ELF-1 (cell line): ENCODE measurements at regions not wholly inside any gene's neighbourhood (a gene's known extent, or its start where the extent isn't known, plus 50 kb on each side); places are given as distances from the start of the nearest gene placed in this dataset.
A peak's percentile ranks its signal among the peaks of the same experiment; 100 is the strongest.
"Not testable (repeated sequence)": the region's sequence is repeated elsewhere in the genome, so short reads cannot be mapped to it uniquely, and the experiment has no call there.

Experiments used
- DNase-seq: peaks from one replicate; pipeline ENCODE4 v3.0.0-alpha.2; 2016; ENCODE audit warnings: low read depth, low spot score

DNA sequence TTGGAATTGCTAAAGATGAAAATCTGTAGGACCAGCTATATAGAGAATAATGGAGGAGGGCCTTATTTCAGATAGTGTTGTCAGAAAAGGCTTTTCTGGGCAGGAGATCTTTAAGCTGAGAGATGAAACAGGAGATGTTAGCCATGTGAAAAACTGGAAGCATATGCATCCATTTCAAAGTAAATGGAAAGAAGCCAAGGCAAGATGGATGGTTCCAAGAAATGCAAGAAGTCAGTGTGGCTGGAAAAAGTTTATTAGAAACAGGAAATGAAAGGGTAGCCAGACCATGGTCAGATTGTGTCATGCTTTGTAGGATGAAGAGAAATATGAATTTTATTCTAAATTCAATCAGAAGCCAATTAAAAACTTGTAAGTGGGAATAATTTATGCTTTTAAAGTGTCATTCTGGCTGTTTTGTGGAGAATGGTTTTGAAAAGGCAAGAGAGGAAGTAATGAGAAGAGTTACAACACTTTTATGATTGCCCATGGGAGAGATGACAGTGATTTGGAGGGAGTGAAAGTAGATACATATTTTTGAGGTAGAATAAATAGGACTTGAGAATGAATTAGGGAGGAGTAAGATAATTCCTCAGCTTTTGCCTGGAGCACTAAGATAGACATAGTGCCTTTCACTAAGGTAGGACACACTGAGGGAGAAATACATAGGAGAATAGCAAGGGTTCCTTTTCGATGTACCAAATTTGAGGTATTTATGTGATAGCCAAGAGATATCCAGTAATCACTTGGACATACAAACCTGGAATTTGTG lies 620.1 kb downstream of the HTR1B start:
- DNase-seq: no peak

DNA sequence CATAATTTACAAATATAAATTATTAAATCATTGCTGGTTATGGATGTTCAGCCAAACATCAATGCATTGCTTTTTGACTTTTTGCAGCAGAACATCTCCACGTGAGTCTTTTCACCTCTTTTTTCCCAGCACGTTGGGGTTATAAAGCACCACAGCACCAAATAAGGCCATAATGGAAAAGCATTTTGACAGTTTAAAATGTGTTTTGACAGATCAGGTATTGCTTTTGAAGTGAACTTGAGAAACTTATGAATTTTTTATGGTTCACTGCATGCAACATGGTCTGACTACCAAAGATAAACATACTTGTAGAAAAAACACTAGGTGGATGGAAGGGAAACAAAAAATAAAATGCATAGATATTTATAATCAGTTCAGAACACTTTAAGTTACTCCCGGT lies 622.4 kb downstream of the HTR1B start:
- no peak for DNase-seq

GRCh38 chr6:76840041-76840745 lies 623.1 kb downstream of the HTR1B start:
- DNase-seq: no peak

DNA sequence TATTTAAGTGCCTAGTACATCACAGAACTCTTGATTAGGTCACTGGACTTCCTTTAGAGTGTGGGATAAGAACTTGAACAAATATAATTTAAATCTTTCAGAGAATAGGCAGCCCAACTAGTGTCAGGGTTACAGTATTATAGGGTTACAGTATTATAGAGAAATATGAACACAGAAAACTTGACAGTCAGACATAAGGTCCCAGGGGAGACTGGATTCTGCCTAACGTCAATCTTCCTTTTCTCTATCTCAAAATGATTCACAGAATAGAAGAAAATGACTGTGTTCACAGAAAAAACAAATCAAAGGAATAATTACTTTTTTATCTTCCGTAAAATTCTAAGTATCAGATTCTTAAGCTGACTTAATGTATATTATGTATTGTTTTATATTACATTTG lies 623.8 kb downstream of the HTR1B start:
- DNase-seq: no peak

GRCh38 chr6:76837564-76837963 lies 625.7 kb downstream of the HTR1B start:
- DNase-seq: no peak

GRCh38 chr6:76835695-76836094 lies 627.6 kb downstream of the HTR1B start:
- DNase-seq: no peak

- DNase-seq: no peak
Measured at GRCh38 chr6:76835293-76835692, 628.0 kb downstream of the HTR1B start.

DNA sequence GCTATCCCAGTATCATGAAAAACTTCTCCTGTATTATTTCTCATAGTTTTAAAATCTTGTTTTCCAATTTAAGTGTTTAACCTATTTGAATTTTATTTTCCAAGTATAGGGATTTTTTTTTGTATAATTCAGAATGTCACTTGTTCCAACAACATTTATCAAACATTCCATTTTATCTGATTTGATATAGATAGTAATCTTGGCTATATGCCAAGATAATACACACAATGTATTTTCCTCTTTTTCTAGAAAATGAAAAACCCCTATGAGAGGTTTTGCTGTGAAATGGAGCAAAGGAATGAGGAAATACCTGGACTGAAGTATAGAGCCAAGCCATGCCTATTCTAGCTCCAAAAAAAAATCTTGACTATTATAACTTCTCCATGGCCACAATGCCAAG lies 628.9 kb downstream of the HTR1B start:
- DNase-seq: no peak

DNA sequence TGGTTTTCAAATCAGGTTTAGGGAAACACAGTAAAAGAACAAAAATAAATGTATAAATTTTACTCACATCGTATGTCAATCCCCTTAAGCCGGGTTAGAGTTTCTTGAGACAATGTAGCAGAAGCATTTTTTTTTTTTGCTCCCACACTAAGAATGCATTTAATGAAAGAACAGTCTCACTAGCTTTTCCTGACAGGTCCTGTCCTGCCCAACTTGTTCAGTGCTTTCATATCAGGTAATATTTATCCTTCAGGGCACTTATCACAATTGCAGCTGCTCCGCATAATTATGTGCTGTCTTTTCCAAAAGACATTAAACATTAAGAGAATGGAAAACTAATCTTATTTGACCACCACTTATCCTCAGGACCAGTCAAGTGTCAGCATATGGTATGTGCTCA lies 632.0 kb downstream of the HTR1B start:
- no peak for DNase-seq

DNA sequence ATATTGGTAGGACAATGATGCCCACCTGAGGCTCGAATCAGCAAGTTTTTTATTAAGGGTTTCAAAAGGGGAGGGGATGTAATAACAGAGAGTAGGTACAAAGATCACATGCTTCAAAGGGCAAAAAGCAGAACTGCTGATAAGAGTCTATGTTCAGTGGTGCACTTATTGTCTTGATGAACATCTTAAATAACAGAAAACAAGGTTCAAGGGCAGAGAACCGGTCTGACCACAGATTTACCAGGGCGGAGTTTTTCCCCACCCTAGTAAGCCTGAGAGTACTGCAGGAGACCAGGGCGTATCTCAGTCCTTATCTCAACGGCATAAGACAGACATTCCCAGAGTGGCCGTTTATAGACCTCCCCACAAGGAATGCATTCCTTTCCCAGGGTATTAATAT lies 639.7 kb downstream of the HTR1B start:
- DNase-seq: not testable (repeated sequence)

GRCh38 chr6:76818451-76818850 lies 644.8 kb downstream of the HTR1B start:
- DNase-seq: no peak

GRCh38 chr6:76817429-76817828 lies 645.9 kb downstream of the HTR1B start:
- DNase-seq: no peak

- no peak for DNase-seq
Measured at GRCh38 chr6:76814496-76815458, 648.5 kb downstream of the HTR1B start.

- DNase-seq: no peak
Measured at GRCh38 chr6:76810286-76810685, 653.0 kb downstream of the HTR1B start.

DNA sequence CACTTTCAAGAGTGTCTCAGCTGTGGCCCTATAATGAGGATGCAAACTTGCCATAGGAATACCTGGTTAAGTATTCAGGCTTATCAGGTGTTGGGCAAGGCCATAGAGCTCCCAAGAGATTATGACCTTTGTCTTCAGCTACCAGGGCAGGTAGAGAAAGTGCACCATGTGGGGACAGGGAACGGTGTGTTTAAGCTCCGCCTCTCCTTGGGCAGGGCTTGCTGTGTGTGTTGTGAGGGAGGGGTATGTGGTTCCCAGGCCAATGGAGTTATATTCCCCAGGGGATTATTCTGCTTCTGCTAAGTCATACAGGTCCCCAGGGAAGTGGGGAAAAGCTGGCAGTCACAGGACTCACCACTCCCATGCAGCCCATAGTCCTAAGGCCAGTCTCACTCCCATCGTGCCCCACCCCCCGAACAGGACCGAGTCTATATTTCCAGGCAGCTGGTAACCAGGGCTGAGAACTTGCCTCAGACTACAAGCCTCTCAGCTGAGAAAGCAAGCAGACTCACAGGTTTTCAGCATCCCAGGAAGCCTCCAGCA lies 660.2 kb downstream of the HTR1B start:
- peak; percentile 16 for DNase-seq

GRCh38 chr6:76792394-76792793 lies 670.9 kb downstream of the HTR1B start:
- no peak for DNase-seq

DNA sequence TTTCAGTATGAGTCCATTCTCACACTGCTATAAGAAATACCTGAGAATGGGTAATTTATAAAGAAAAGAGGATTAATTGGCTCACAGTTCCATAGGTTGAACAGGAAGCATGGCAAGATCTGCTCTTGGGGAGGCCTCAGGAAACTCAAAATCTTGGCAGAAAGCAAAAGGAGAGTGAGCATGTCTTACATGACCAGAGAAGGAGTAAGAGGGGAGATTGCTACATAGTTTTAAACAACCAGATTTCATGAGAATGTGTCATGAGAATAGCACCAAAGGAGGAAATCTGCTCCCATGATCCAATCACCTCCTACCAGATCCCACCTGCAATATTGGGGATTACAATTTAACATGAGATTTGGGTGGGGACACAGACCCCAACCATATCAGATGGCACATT lies 672.4 kb downstream of the HTR1B start:
- no peak for DNase-seq

DNA sequence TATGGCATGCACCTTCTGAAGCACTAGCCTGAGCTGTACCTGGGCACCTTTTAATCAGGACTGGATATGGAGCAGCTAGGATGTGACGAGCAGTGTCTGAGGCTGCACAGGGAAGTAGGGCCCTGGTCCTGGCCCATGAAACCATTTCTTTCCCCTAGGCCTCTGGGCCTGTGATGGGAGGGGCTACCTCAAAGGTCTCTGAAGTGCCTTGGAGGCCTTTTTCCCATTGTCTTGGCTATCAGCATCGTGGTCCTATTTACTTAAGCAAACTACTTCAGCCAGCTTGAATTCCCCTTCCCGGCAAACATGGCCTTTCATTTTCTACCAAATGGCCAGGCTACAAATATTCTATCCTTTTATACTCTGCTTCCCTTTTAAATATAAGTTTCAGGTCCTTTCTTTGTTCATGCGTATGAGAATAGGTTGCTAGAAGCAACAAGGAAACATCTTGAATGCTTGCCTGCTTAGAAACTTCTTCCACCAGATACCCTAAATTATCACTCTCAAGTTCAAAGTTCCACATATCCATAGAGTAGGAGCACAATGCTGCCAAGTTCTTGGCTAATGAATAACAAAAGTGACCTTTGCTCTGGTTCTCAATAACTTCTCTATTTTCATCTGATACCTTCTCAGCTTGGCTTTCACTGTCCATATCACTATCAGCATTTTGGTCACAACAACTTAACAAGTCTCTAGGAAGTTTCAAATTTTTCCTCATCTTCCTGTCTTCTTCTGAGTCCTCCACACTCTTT lies 673.1 kb downstream of the HTR1B start:
- DNase-seq: no peak

DNA sequence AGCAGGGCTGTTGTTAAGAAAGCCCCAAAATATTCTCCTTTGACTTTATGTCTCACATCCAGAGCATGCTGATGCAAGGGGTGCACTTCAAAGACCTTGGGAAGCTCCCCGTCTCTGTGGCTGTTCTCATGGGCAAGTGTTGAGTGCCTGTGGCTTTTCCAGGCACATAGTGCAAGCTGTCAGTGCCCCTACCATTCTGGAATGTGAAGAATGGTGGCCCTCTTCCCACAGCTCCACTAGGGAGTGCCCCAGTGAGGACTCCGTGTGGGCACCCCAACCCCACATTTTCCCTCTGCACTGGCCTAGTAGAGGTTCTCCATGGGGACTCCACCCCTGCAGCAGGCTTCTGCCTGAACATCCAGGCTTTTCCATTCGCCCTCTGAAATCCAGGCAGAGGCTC lies 673.7 kb downstream of the HTR1B start:
- DNase-seq: no peak

GRCh38 chr6:76788155-76788554 lies 675.1 kb downstream of the HTR1B start:
- no peak for DNase-seq

DNA sequence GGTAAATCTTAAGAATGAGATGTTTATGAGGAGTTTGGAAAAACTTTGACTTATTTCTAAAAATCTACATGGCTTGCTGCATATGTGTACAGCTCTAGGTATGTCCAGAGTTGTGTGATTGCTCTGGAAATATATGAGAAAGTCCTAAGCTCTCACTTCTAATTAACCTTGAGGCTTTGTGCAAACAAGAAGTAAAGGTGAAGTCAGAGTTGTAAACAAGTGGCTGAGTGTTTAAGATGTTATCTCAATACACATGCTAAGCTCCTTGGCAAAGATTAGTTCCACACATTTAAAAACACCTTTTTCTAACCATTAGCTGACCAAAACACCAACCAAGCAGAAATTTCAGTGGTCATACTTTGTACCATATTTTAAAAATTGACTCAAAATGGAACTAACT lies 684.2 kb downstream of the HTR1B start:
- no peak for DNase-seq
